ENCODE measurements at regions not wholly inside any gene's neighbourhood (a gene's known extent, or its start where the extent isn't known, plus 50 kb on each side); places are given as distances from the start of the nearest gene placed in this dataset.
"Not testable (repeated sequence)": the region's sequence is repeated elsewhere in the genome, so short reads cannot be mapped to it uniquely, and the experiment has no call there.

DNA sequence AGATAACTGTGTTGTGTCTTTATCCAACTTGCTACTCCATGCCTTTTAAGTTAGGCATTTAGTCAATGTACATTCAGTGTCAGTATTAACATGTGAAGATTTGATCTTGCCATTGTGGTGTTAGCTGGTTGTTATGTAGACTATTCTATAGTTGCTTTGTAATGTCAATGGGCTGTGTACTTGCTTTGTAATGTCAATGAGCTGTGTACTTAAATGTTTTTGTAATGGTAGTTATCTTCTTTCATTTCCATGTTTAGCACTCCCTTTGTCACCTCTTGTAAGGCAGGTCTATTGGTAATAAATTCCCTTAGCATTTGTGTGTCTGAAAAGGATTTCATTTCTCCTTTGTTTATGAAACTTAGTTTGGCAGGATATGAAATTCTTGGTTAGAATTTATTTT lies 53.4 kb downstream of the MC4R start:
- DNase-seq, result no peak

- no peak for DNase-seq
These were observed 60.8 kb downstream of the MC4R start for GRCh38 chr18:60311676-60312360.

DNA sequence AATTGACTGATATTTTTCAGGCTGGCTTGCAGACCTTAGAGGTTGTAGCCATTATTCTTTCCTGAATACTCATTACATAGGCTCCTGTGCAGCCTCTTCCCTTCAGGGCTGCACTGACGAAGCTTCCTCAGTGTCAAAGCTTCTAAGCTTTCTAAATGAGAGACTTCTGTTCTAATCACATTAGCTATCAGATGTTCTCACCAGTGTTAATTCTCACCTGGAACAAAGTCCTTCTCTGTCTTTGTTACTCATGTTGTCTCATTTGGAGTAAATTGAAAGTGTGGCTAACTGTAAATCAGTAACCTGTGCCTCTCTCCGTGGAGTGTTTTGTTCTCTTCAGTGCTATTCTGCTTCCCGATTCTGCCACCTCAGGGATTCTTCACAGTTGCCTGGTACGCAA lies 76.9 kb downstream of the MC4R start:
- DNase-seq, result no peak

- DNase-seq, result no peak
These were observed 80.4 kb downstream of the MC4R start for GRCh38 chr18:60292186-60292585.

DNA sequence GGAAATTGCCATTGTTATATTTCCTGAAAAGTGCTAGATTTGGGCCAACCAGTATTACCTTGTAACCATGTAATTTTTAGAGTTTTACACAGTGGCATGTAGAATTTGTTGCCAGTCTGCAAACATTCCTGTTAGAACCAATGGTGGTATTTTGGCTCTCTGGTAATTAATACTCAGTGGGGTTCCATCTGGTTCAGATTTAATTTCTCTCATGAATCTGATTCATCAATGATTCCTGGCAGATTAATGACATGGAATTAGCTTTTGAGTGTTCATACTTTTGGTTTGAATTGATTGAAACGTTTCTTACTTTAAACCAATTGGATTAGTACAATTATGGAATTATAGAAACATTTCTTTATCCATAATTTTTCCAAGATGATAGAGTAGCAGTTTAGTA lies 93.2 kb downstream of the MC4R start:
- DNase-seq, result no peak

GRCh38 chr18:60277855-60278480 lies 94.6 kb downstream of the MC4R start:
- no peak for DNase-seq

- DNase-seq, result no peak
These were observed 105.0 kb downstream of the MC4R start for GRCh38 chr18:60267391-60268058.

- DNase-seq, result no peak
These were observed 106.0 kb downstream of the MC4R start for GRCh38 chr18:60266558-60266957.

GRCh38 chr18:60259052-60259681 lies 113.4 kb downstream of the MC4R start:
- DNase-seq, result no peak

DNA sequence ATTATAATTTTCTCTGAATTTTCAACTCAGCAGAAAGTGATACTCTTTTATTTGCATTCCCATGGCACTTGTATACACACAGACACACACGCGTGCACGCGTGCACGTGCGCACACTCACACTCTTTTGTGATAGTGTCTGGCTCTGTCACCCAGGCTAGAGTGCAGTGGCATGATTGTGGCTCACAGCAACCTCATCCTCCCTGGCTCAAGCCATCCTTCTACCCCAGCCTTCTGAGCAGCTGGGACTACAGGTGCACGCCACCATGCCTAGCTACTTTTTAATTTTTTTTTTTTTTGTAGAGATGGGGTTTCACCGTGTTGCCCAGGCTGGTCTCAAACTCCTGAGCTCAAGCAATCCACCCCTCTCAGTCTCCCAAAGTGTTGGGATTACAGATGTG lies 123.2 kb downstream of the MC4R start:
- DNase-seq, result no peak

- no peak for DNase-seq
These were observed 123.9 kb downstream of the MC4R start for GRCh38 chr18:60248336-60249330.

GRCh38 chr18:60247103-60247502 lies 125.5 kb downstream of the MC4R start:
- no peak for DNase-seq

DNA sequence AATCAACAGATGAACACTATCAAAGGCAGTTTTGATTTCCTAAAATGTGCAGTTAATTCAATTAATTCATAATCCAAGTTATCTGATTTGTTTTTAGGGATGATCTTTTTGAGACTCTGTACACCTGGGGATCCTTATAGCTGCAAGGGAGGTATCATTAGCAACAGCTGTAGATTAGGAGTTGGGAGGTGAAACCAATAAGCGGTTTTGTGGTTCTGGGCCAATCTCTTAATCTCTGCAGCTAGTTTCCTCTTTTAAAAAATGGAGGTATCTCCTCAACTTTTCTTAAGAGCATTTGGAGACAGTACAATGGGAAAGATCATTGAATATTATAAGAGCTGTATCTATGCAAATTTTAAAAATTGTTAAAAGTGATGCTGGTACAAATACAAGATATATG lies 126.0 kb downstream of the MC4R start:
- DNase-seq, result no peak

GRCh38 chr18:60245096-60245495 lies 127.5 kb downstream of the MC4R start:
- DNase-seq, result no peak

DNA sequence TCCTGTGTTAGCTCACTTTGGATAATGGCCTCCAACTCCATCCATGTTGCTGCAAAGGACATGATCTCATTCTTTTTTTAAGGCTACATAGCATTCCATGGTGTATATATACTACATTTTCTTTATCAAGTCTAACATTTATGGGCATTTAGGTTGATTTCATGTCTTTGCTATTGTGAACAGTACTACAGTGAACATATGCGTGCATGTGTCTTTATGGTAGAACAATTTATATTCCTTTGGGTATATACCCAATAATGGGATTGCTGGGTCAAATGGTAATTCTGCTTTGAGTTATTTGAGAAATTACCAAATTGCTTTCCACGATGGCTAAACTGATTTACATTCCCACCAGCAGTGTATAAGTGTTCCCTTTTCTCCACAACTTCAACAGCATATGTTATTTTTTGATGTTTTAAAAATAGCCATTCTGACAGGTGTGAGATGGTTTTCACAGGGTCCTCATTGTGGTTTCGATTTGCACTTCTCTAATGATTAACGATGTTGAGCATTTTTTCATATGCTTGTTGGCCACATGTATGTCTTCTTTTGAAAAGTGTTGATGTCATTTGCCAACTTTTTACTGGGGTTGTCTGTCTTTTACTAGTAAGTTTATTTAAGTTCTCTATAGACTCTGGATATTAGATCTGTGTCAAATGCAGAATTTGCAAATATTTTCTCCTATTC lies 133.4 kb downstream of the MC4R start:
- DNase-seq, result not testable (repeated sequence)

DNA sequence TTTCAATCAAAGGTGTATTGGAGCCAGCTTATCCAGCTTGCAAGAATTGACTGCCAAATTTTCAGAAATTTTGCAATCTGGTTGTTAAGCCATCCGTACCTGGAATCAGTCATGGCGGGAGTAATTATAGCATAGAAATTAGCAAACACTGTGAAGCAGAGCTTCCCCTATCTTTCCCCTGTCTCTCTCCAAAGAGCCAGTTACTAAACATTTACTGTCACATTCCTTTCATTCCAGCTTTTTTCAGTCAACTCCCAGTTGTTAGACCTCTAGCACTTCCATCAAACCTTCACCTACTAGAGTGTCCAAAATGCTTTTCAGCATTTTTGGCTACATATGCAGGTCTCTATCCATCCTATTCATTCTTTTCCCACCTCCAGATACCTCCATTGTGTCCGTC lies 137.4 kb downstream of the MC4R start:
- no peak for DNase-seq

DNA sequence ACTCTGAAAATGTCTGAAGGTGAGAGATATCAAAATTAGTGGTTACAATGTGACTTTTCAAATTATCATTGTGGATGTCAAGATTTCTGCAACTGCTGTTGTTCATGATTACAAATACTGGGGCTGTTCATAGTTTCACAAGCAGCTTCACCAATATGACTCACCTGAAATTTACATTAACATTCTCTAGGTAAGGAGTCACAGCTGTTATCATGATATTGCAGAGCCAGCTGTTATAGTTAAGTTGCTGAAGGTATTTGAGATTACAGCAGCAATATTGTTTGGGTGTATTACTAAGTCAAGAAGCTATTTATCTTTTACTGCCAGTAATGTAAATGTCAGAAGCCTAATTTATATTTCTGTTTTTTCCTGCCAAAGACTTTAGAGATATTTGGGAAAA lies 140.0 kb downstream of the MC4R start:
- DNase-seq, result no peak

DNA sequence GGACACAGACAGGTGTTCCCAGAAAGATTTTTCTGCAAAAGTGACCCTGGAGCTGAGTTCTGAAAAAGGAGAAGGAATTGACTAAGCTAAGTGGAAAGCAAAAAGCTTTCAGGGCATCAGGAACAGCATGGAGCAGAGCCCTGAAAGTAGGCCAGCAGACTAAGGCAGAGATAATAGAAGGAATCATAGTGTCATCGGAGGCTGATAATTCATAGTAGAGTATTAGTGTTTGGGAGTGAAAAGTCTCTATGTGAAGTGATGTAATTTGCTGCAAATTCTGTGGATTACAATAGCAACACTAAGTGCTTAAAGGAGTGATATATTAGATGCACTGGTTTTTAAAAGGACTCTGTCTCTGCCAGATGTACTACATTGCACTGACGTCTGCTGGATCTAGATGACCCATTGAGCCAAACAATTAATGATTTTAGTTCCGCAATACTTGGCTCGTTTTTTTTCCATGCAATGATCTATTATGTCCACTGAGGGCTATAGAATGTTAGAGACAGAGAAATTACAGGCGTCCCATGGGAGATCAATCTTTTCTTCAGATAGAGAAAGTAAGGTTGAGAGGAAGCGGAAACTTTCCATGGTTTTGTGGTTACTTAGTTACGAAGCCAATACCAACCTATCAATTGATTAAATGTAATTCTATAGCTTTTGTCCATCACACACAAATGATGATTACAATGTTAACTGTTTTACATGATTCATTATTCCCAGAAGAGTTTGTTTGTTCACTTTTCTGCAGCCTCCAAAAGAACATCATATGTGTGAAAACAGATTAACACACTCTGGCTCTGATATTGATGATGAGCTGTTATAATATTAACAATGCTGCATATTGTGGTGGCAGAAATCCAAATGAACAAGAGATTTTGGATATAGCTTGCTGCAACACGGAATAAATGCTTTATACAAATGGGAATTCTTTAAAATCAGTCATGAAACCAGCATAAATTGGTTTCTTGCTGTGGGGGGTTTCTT lies 143.7 kb downstream of the MC4R start:
- DNase-seq, result no peak

- no peak for DNase-seq
These were observed 157.1 kb downstream of the MC4R start for GRCh38 chr18:60215432-60215831.

DNA sequence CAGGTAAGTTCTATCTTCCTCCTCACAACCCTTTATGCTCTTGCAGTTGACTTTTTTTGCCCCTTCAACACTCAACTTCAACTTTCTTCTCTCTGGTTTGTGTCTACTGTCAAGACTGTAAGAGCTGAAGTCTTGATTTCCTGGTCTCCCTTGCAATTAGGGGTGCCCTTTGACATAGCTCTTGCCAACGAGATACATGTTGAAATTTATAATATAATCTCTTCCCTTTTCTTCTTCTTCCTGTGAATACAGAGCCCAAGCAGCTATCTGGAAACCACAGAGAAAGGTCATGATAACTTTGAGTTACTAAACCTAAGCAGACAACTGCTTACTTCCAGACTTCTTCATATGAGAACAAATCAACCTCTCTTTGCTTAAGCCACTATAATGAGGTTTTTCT lies 163.5 kb downstream of the MC4R start:
- no peak for DNase-seq

DNA sequence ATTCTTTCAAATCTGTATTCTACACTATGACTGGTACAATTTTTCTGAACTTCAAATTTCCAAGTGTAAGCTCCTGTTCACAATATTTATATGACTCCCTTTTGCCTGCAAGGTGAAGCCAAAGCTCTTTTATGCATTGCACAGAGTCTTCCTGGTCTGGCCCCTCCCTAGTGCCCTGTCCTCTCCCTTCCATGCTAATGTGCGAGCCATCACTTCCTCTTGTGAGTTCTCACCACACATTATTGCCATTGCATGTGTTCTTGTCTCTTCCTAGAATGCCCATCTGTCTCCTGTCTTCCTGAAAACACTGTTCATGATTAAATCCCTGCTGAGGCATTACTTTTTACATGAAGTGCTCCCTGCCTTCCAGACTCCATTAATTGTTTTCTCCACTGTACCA lies 169.9 kb downstream of the MC4R start:
- DNase-seq, result no peak

Measured in activated CD4-positive, alpha-beta T cell treated with anti-CD3 and anti-CD28 coated beads, Interleukin-2, amount 50 U/mL, for 1 hour (primary cell).